ENCODE measurements at regions not wholly inside any gene's neighbourhood (a gene's known extent, or its start where the extent isn't known, plus 50 kb on each side); places are given as distances from the start of the nearest gene placed in this dataset.

DNA sequence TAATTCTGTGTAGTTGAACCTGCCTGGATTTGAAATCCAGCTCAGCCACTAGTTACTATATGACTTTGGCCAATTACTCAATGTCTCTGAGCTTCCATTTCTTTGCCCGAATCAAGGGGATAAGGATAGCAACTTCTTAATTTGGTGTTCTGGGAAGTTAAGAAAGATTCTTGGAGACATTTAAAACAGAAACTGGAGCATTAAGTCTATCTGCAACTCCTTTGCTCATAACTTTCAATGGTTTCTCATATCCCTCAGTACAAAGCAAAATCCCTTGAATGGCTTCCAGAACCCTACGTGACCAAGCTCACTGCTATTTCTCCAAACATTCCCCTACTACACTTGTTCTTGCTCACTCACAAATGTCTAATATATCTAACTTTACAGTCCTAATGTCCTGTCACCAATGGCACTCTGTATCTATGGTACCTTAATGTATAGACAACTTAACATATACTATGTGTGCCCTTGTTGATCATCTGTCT is 849.1 kb upstream of the SLIT2 start:
- DNase-seq (ENCODE audit: low spot score) = peak; percentile 35

DNA sequence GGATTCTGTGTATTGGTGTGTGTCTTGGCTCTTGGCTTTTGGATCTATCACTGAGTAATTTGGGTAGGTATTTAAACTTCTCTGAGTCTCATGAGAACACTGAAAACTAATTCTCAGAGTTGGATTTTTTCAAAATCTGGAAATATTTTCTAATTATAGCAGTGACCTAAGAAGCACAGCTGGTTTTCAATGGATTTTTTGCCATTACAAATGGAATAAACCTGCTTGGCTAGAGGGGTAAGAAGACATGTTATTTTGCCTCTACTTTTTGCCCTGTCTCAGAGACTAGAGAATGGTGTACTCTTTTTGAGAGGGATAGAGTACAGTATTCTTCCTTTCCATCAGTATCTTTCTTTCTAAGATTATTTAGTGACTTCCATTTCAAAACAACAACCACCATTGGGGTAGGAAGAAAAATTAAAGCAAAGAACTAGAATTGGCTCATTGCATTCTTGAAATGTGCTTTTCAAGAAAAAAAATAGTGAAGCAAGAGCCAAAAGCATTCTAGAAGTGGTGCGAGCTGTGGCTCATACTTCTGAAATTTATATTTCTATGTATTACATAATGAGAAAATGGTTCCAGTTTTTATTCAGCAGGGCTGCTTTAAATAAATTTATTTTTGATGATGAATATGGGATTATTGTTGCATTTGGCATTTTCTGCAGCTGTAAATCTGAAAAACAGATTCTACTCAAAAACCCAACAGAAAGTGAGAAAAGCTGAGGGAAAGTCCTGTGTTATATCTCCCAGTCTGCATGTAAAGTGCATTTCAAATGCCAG is 850.2 kb upstream of the SLIT2 start:
- no peak for DNase-seq (ENCODE audit: low spot score)

DNA sequence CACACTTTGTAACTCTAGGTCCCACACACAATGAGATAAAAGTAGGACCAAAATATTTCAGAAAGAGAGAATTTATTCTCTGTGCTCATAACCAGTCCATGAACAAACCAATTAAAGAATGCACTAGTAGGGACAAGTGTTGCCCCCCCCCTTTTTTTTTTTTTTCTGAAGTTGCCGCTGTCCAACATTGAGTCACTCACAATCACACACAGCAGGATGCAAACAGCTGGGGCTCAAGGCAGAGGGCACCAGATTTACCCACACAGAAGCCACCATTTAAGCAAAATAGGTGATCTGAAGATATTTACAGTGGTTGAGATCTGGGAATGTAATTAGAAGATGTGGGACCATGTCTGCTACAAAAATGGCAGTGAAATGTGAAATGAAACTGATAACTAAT is 850.9 kb upstream of the SLIT2 start:
- DNase-seq (ENCODE audit: low spot score) = no peak

DNA sequence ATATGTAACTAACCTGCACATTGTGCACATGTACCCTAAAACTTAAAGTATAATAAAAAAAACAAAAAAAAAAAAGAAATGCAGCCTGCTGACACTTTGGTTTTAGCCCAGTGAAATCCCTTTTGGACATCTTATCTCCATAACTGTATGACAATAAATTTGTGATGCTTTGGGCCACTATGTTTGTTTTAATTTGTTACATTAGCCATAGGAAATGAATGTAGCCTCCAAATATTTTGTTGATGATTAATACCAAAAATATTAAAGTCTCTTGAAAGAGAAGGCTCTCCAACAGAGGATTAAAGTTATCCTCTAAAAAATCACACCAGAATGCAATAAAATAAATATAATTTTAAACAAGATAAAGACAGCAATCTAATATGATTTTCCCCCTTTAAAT is 852.7 kb upstream of the SLIT2 start:
- DNase-seq (ENCODE audit: low spot score) = peak; percentile 28

DNA sequence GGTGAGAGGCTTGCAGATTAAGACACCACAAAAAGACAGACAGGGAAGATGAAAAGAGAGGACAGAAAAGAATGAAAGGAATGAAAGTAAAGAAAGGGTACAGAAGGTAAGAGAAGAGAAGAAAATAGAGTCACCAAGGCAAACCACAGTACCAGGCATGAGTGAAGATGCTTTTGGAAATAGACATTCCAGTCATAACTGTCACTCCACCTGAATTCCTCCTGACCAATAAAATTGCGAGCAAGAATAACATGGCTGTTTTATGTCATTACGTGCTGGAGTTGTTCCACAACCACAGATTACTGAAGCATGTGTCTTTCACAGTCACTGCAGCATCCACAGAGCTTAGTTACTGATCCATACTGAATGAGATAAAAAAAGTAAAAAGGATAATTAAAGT is 864.9 kb upstream of the SLIT2 start:
- DNase-seq (ENCODE audit: low spot score) = no peak

DNA sequence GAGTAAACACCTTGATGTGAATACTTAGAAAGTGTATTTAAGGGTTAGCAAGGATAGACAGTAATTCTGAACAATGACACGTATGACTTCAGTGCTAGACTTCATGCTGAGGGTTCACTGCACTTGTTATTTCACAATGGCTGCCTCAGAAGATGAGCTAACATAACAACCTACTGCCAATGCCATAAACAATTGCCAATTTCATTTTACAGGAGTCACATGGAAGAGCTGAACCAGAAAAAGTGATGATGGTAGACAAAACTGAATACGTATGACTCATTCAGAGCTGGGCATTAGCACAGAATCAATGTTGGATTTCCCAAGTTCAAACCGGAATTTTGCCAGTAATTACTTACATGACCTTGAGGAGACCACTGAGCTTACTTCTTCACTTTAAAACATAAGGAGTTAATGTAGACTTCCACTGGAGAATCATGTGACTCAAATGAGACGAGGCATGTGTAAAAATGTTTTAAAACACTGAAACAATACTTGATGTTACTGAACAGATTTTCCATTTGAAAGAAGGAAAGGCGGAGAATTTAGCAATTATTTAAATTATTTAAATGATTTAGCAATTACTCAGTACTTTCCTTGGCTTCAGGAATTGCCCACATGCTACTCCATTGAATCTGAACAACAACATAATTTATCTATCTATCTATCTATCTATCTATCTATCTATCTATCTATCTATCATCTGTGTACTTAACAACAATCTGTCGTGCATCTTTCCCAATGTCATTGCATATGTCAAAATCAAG is 868.5 kb upstream of the SLIT2 start:
- DNase-seq (ENCODE audit: low spot score) = peak; percentile 39

DNA sequence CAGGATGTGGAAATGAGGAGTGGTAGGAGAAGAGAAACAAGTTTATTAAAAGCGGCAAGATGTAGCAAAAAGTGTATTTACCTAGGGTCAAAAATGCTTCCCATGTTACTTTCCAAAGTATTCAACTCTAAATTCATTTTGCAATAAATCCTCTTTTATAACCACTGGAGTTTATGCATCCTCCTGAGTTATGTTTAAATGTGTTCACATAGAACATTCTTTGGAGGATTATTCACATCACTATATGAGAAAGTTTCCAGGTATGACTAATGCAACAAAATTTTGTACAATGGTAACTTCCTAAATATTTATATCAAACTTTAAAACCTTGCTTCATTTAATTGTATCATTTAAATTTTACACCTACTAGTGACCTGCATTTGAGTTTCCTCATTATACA is 870.6 kb upstream of the SLIT2 start:
- DNase-seq (ENCODE audit: low spot score) = peak; percentile 28

DNA sequence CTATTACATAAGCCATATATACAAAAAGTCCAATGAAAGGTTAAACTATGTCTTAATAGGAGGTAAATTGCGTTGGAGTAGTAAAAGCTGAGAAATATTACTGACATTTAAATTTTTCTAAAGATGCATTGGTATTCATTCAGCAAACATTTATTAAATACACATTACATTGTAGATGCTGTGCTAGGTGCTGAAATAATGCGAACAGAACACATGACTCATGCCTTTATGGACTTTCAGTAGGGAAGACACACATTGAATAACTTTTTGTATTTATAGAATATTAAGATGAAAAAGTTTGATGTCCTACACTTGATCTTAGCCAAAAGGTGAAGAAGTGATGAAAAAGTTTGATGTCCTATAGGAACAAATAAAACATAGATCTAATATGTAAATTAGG is 871.1 kb upstream of the SLIT2 start:
- no peak for DNase-seq (ENCODE audit: low spot score)

DNA sequence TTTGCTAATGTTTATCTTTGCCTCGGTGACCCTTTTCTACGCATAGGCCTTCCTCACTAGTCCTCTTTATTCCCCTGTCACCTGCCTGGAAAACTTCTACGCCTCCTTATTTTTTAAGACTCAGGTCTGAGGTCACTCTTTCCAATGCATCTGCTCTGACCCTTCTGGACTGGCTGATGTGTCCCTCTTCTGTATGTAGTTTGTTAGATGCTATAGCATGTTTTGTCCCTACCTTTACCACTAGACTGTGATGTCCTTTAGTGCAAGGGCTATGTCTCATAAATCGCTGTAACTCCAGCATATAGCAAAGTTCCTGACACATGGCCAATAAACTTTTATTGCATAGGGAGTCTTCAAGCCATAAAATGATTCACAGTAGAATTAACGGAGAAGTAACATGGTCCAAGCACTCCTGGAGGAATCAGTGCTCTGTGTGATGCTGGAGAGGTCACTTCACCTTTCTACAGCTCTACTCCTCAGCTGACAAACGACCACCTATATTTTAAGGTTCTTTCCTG is 872.5 kb upstream of the SLIT2 start:
- no peak for DNase-seq (ENCODE audit: low spot score)

DNA sequence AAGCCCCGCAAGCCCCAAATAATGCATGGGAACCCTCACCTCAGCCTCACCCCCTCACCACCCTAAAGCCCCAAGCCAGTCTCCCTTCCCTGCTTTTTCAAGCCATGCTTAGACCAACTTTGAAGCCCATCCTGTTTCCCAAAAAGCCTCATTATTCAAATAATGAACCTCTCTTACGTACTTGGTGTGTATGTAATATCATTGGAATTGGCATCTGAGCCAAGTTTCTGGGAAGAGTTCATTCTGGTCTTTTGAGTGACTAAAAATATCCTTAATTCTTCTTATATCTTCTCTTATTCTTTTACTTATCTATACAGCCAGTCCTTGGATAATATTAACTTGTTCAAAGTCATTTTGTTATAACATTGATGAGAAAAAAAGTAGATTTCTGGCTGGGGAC is 875.8 kb upstream of the SLIT2 start:
- DNase-seq (ENCODE audit: low spot score) = no peak

DNA sequence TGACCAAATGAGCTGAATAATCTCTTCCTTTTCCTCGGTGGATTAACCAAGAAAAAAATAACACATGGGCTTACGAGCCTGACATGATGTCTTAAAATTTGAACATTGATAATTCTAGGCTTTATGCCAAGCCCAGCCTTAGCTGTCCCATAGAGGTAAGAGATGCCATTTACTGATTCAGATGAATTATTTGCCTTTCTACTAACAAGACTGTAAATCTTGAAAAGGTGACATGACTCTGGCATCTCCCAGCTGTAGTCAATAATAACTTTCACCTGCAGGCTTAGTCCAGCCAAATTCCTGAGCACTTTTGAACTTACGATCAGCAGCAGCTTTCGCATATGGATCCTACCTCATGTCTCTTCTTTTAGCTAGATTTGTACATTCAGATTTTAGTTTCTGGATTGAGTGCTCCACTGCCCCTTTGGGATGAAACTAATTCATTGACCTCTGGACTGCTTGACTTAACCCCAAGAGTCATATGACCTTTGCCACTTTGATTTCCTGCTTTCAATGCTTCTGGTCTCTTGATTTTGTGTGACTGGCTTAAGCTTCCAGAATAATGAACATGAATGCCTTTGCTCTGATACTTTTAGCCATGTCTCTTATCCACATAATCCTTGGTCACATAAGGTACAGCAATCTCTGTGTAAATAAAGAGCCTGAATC is 876.4 kb upstream of the SLIT2 start:
- DNase-seq (ENCODE audit: low spot score) = no peak

DNA sequence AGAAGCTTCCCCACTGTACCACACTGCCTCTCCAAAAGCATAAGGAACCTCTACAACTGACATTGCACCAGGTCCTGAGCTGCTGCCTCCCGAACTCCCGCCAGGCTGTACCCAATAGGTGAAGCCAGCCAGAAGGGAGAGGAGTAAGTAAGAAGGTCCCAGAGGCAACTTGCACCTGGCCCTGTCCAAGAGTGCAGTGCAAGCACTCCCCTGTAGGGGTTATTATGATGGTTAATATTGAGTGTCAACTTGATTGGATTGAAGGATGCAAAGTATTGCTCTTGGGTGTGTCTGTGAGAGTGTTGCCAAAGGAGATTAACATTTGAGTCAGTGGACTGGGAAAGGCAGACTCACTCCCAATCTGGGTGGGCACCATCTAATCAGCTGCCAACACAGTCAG is 879.3 kb upstream of the SLIT2 start:
- DNase-seq (ENCODE audit: low spot score) = no peak

DNA sequence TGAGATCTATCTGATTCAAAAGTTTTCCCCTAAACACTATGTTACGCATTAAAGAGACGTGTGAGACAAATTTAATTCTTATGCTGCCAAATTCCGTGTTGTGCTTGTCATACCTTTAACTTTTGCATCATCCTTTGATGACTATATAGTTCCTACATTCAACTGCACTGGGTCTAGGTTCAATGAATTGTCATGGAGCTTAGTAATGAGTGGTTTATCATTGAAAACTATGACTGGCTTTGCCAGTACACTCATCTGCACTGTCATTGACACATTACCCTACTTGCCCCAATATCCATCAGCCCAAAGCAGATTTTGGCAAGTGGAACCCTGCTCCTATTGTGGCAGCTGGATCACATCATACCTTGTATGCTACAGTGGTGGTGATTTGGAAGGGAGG is 882.9 kb upstream of the SLIT2 start:
- no peak for DNase-seq (ENCODE audit: low spot score)

DNA sequence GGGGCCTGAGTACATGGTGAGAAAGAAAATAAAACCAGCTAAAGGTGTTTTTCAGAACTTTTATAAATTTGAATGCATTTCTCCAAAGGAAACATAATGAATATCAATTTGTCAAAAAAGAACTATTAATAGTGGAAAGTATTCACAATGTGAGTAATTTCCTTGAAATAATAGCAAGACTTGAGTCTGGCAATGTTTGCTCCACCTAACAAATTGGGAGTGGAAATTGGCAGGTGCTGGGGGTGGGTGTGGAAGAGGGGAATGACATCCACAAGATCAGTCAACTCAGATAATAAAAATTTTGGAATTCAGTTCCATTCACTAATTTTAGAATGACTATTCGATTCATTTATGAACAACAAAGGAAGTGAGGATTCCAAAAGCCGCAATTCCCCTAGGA is 884.8 kb upstream of the SLIT2 start:
- no peak for DNase-seq (ENCODE audit: low spot score)

DNA sequence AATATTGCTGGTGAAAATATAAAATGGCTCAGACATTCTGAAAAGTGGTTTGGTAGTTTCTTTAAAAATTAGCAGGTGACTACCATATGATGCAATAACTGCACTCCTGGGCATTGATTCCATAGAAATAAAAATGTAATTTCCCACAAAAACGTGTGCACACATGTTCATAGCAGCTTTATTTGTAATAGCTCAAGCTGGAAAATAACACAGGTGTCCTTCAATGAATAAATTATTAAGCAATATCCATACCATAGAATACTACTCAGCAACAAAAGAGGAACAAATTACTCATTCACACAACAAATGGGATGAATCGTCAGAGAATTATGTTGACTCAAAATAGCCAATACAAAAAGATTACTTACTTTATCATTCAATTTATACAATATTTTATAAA is 893.7 kb upstream of the SLIT2 start:
- no peak for DNase-seq (ENCODE audit: low spot score)

DNA sequence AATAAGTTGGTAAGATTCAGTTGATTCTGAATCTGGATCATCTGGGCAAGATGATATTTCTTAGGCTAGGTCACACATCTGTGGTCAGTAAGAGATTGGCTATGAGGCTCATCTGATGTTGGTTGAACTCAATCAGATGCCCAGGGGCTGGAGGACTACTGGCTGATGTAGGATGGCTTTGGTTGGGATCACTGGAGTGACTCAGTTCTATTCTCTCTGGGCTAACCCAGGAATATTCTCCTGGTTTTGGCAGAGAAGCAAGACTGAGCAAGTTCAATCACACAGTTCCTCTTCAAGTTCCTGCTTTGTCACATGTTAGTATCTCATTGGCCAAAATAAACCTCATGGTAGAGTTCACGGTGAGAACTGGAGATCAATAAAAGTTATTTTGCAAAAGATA is 902.3 kb upstream of the SLIT2 start:
- peak; percentile 9 for DNase-seq (ENCODE audit: low spot score)

DNA sequence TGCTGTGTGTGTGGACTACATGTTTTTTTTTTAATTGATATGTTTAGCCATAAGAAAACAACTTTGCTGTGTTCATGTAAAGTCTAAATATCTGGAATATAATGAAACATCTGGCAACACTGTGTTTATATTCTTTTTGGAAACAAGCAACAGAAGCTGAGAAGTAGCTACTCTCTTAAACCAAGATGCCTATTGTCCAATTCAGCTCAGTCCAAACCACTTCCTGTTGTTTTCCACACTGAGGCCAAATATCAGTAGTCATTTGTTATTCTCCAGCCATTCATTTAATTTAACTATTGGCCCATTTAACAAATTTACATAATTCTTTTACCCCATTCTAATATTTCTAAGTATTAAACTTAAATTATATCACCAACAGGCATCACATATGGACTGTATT is 903.0 kb upstream of the SLIT2 start:
- DNase-seq (ENCODE audit: low spot score) = no peak

DNA sequence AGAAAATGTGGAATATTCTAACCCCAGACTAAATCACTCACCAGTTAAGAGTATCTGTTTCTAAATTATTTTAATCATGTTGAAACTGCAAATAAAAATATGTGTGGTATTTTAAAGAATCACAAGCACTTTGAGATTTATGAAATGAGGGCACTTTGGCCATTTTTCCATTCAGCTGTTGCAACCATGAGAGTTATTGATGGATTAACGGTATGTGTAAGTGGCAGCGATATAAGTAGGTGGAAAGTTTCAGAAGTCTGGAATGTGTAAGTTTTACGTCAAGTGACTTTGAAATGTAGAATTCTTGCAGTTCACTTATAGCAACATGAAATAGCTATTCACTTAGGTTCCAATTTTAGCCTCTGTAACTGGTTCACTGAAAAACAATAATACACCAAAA is 905.1 kb upstream of the SLIT2 start:
- DNase-seq (ENCODE audit: low spot score) = no peak

DNA sequence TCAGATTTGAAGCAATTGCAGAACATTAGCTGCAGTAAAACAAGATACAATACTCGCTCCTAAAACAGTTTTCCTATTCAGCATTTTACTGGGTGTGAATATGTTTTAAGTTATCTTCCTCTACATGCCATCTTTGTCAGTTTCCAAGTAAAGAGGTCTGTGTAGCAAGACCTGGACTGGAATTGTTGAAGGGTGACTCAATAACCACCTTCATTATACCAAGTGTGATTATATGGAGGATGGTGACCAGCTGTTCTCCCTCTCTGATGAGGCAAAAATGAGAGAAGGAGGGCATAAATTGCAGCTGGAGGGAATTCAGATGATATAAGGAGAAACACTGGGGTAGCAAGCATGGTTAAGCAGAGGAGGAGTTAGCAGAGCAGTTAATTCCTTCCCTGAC is 922.1 kb upstream of the SLIT2 start:
- peak; percentile 10 for DNase-seq (ENCODE audit: low spot score)

DNA sequence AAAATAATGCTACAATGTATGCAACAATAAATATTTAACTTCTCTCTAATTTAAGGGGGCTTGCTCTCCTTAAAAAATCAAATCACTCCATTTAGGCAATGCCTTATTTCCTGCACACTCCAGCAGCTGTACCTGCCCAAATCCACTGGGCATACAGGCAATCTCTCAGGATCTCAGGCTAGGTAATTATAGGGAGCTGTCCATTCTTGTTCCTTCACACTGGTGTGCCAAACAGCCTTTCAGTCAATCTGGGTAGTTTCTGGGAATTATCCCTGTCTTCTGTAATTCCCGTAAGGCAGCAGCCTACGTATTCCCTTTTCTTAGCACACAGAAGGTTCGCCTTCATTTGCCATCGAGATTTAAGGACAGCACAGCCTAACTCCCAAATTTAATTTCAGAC is 922.6 kb upstream of the SLIT2 start:
- DNase-seq (ENCODE audit: low spot score) = no peak

DNA sequence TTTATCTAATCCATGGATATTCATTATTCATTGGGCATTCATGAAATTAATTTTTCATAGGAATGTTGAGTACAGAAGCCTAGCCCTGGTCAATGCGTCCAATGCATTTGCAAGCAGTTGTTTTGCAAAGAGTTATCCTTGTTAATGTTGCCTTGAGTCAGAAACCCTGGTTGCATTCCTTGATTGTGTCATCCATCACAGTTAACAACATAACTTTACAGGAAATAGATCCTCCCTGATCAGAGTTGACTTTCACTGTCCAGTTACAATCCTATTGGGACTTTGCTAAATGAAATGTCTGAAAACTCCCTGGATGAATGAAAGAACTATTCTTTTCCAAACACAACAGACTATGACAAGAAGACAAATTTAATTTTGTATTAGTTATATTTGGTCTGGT is 924.3 kb upstream of the SLIT2 start:
- peak; percentile 22 for DNase-seq (ENCODE audit: low spot score)

DNA sequence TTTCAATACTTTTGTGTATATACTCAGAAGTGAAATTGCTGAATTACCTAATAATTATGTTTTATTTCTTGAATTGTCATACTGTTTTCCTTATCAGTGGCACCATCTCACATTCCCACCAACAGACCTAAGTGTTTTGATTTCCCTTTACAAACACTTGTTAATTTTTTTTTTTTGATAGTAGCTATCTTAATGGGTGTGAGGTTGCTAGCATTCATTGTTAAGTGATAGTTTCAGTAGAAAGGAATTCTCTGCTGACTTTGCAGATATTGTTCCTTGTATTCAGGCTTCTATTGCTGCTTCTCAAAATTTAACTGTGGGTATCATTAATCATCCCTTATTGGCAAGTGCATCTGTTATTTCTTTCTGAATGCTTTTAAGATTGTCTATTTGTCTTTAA is 927.5 kb upstream of the SLIT2 start:
- DNase-seq (ENCODE audit: low spot score) = no peak

DNA sequence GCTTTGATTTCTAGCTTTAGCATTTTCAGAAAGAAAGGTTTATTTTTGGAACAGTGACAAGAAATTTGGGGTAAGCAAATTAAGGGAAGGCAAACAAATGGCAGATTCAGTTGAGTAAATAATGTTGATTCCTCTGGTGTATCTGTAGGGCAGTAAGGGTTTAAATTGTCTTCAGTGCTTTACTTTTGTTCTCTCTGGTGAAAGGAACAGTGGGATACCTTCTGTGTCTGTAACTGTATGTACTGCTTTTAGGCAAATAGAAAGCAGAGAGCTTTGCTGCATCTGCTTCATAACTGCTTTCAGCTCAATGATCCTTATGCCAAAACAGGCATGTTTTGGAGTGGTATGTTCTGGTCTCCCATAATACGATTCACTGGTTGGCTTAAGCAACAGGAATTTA is 932.1 kb upstream of the SLIT2 start:
- DNase-seq (ENCODE audit: low spot score) = no peak
